A673 (cell line): ENCODE measurements at regions not wholly inside any gene's neighbourhood (a gene's known extent, or its start where the extent isn't known, plus 50 kb on each side); places are given as distances from the start of the nearest gene placed in this dataset.

ENCODE experiments used
- CTCF ChIP-seq: fragments of 300-800, 200-600 bp; sonication (generic); conservative IDR thresholded peaks from 2 replicates; pipeline ENCODE4 v1.5.1; 2017; ENCODE audit warnings: low read depth, mild to moderate bottlenecking, antibody characterized with exemption, low read length, moderate library complexity, mixed read lengths
- EZH2 ChIP-seq: fragments of 200-600 bp; sonication (generic); IDR thresholded peaks from 2 replicates; pipeline ENCODE4 v1.6.1; 2017; ENCODE audit warnings: borderline replicate concordance, low read depth, mild to moderate bottlenecking, mixed read lengths, antibody characterized with exemption, low read length; ENCODE audit not compliant: poor library complexity, severe bottlenecking

DNA sequence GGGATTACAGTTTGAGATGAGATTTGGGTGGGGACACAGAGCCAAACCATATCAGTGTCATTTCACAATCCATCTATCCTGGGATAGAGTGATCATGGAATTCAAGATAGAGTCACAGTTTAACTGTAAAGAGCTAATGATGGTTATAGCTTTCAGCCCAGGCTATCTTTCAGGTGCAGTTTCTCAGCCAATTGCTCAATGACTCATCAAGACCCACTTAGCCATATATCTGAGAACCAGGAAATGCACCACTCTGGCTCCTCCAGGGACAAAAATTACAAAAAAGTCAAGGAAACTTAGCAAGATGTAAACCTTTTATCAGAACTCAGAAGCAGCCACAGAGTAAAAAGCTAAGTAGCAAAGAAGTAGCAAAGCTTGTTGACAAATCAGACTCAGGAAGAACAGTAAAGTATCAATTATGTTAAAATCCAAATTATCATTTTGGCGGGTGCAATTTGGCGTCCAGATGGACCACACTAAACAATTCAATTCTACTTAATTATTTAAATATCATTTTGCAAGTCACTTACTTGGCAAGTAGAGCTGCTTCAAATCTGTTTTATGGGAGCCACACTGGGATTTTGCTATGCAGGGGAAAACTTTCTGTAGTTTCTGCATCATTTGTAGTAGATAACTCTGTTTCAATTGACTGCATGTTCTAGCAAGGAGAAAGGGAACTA, 169.4 kb downstream of the TLE1 start:
- TF ChIP-seq CTCF (no peak), EZH2 (no peak)
